Neural progenitor cell (in vitro differentiated cells): ENCODE measurements at regions not wholly inside any gene's neighbourhood (a gene's known extent, or its start where the extent isn't known, plus 50 kb on each side); places are given as distances from the start of the nearest gene placed in this dataset.

Experiments used
- DNase-seq: peaks from one replicate; pipeline ENCODE4 v3.0.0-alpha.2; 2016; ENCODE audit warnings: low spot score
- H2AFZ ChIP-seq: fragments of 200-600 bp; sonication (generic); replicated peaks from 2 replicates; pipeline ENCODE4 v1.6.1; 2016; ENCODE audit warnings: antibody characterized with exemption
- H3F3A ChIP-seq: fragments of 200-600 bp; sonication (generic); 2 replicates; pipeline ENCODE4 v1.6.1; 2016; ENCODE audit warnings: antibody characterized with exemption, low read depth
- H3K27ac ChIP-seq: fragments of 200-600 bp; sonication (generic); 2 replicates; pipeline ENCODE4 v1.5.1; 2016; ENCODE audit warnings: mild to moderate bottlenecking
- H3K27me3 ChIP-seq: fragments of 200-600 bp; sonication (generic); 2 replicates; pipeline ENCODE4 v1.6.1; 2016; ENCODE audit warnings: mild to moderate bottlenecking, moderate library complexity
- H3K36me3 ChIP-seq: fragments of 200-600 bp; sonication (generic); 2 replicates; pipeline ENCODE4 v1.5.1; 2016
- H3K4me1 ChIP-seq: fragments of 200-600 bp; sonication (generic); 2 replicates; pipeline ENCODE4 v1.6.1; 2016; ENCODE audit warnings: mixed run types
- H3K4me2 ChIP-seq: fragments of 200-600 bp; sonication (generic); 2 replicates; pipeline ENCODE4 v1.6.1; 2016
- H3K4me3 ChIP-seq: fragments of 200-600 bp; sonication (generic); 2 replicates; pipeline ENCODE4 v1.5.1; 2016
- H3K79me2 ChIP-seq: fragments of 200-600 bp; sonication (generic); 2 replicates; pipeline ENCODE4 v1.6.1; 2016; ENCODE audit warnings: low read depth
- H3K9ac ChIP-seq: fragments of 200-600 bp; sonication (generic); 2 replicates; pipeline ENCODE4 v1.6.1; 2016
- H3K9me3 ChIP-seq: fragments of 200-600 bp; sonication (generic); 2 replicates; pipeline ENCODE4 v1.5.1; 2016; ENCODE audit warnings: low read depth
- H4K20me1 ChIP-seq: fragments of 200-600 bp; sonication (generic); 2 replicates; pipeline ENCODE4 v1.6.1; 2016; ENCODE audit warnings: low read depth
- H3K27ac Mint-ChIP-seq: 3 replicates; pipeline ENCODE4 v1.8.0; 2021; ENCODE audit warnings: mixed read lengths
- H3K27me3 Mint-ChIP-seq: 2 replicates; pipeline ENCODE4 v1.8.0; 2022; ENCODE audit warnings: low read depth, mild to moderate bottlenecking, inconsistent platforms, moderate library complexity, mixed read lengths; ENCODE audit not compliant: insufficient read depth
- H3K36me3 Mint-ChIP-seq: 3 replicates; pipeline ENCODE4 v1.8.0; 2021; ENCODE audit warnings: mixed read lengths
- H3K4me1 Mint-ChIP-seq: 3 replicates; pipeline ENCODE4 v1.8.0; 2021; ENCODE audit warnings: mixed read lengths
- H3K4me3 Mint-ChIP-seq: 3 replicates; pipeline ENCODE4 v1.8.0; 2021; ENCODE audit warnings: mild to moderate bottlenecking, moderate library complexity, mixed read lengths
- H3K9me3 Mint-ChIP-seq: 3 replicates; pipeline ENCODE4 v1.8.0; 2020; ENCODE audit warnings: mixed read lengths
- CTCF ChIP-seq: fragments of 200-600 bp; sonication (generic); IDR thresholded peaks from 2 replicates; pipeline ENCODE4 v1.5.1; 2017; ENCODE audit warnings: antibody characterized with exemption, mild to moderate bottlenecking
- EZH2 ChIP-seq: fragments of 200-600 bp; sonication (generic); IDR thresholded peaks from 2 replicates; pipeline ENCODE4 v1.6.1; 2017; ENCODE audit warnings: antibody characterized with exemption, mild to moderate bottlenecking, moderate library complexity
- EZH2phosphoT487 ChIP-seq: fragments of 200-600 bp; sonication (generic); IDR thresholded peaks from 2 replicates; pipeline ENCODE4 v1.6.1; 2017; ENCODE audit warnings: antibody characterized with exemption

DNA sequence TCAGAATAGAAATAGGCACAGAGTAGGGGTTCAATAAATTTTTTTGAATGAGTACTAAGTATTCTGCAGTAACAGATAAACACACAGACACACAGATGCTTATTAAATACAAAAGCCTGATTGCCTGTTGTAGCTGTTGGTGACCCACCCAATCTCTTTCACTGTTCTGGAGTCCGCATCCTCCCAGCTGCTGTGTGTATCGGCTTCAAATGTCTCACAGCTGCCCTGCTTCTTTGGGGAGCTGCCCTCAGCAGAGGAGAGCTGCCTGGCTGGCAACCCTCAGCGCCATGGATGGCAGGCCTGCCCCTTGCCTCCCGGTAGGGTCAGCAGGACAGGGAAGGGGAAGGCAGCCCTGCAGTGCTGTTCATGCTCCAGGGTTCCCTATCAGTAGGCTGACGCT, 50.5 kb upstream of the PRNP start:
- H3K79me2 ChIP-seq = no peaks in the 10 kb centered on the region
- H3K27ac ChIP-seq = no peak overlapping the region
- H2AFZ ChIP-seq = no peak overlapping the region
- peaks cover 39% of the 10 kb centered on the region for H3K4me1 Mint-ChIP-seq
- no peak overlapping the region for H3K27ac Mint-ChIP-seq
- H3K9ac ChIP-seq = no peak overlapping the region
- H3K36me3 Mint-ChIP-seq = no peaks in the 10 kb centered on the region
- no peaks in the 10 kb centered on the region for H3K36me3 ChIP-seq
- H3K4me3 Mint-ChIP-seq = no peak overlapping the region
- no peak overlapping the region for H3K4me2 ChIP-seq
- peaks cover 16% of the 10 kb centered on the region for H3K9me3 Mint-ChIP-seq
- no peaks in the 10 kb centered on the region for H3K27me3 ChIP-seq
- no peaks in the 10 kb centered on the region for H3F3A ChIP-seq
- no peaks in the 10 kb centered on the region for H3K9me3 ChIP-seq
- H4K20me1 ChIP-seq = no peaks in the 10 kb centered on the region
- H3K27me3 Mint-ChIP-seq = peaks cover 10% of the 10 kb centered on the region
- no peaks in the 10 kb centered on the region for H3K4me1 ChIP-seq
- DNase-seq = no peak
- TF ChIP-seq CTCF = no peak
- TF ChIP-seq EZH2phosphoT487 = no peak
- no peak for TF ChIP-seq EZH2
- no peak overlapping the region for H3K4me3 ChIP-seq

GRCh38 chr20:4635342-4635741, 50.9 kb upstream of the PRNP start:
- no peaks in the 10 kb centered on the region for H4K20me1 ChIP-seq
- peaks cover 10% of the 10 kb centered on the region for H3K27me3 Mint-ChIP-seq
- H3K27ac Mint-ChIP-seq = no peak overlapping the region
- H3K4me1 ChIP-seq = no peaks in the 10 kb centered on the region
- no peaks in the 10 kb centered on the region for H3K79me2 ChIP-seq
- no peaks in the 10 kb centered on the region for H3K36me3 ChIP-seq
- H3K9me3 ChIP-seq = no peaks in the 10 kb centered on the region
- no peak for DNase-seq
- peaks cover 36% of the 10 kb centered on the region for H3K4me1 Mint-ChIP-seq
- no peak overlapping the region for H2AFZ ChIP-seq
- no peak overlapping the region for H3K4me2 ChIP-seq
- TF ChIP-seq EZH2phosphoT487 (no peak), CTCF (no peak), EZH2 (no peak)
- no peak overlapping the region for H3K27ac ChIP-seq
- no peaks in the 10 kb centered on the region for H3K36me3 Mint-ChIP-seq
- no peaks in the 10 kb centered on the region for H3F3A ChIP-seq
- no peak overlapping the region for H3K4me3 Mint-ChIP-seq
- no peaks in the 10 kb centered on the region for H3K27me3 ChIP-seq
- H3K9ac ChIP-seq = no peak overlapping the region
- H3K9me3 Mint-ChIP-seq = peaks cover 16% of the 10 kb centered on the region
- H3K4me3 ChIP-seq = no peak overlapping the region

- H3K36me3 Mint-ChIP-seq = no peaks in the 10 kb centered on the region
- no peak overlapping the region for H3K4me2 ChIP-seq
- H3K9me3 ChIP-seq = no peaks in the 10 kb centered on the region
- no peaks in the 10 kb centered on the region for H3K4me1 ChIP-seq
- no peaks in the 10 kb centered on the region for H3K27me3 ChIP-seq
- peaks cover 27% of the 10 kb centered on the region for H3K4me1 Mint-ChIP-seq
- TF ChIP-seq EZH2 = no peak
- no peak for TF ChIP-seq EZH2phosphoT487
- no peak for TF ChIP-seq CTCF
- H3K4me3 ChIP-seq = no peak overlapping the region
- H3F3A ChIP-seq = no peaks in the 10 kb centered on the region
- no peak overlapping the region for H3K27ac Mint-ChIP-seq
- H3K9me3 Mint-ChIP-seq = peaks cover 16% of the 10 kb centered on the region
- no peaks in the 10 kb centered on the region for H3K36me3 ChIP-seq
- H3K9ac ChIP-seq = no peak overlapping the region
- no peak for DNase-seq
- no peaks in the 10 kb centered on the region for H3K79me2 ChIP-seq
- peaks cover 4% of the 10 kb centered on the region for H3K27me3 Mint-ChIP-seq
- H3K4me3 Mint-ChIP-seq = no peak overlapping the region
- H3K27ac ChIP-seq = no peak overlapping the region
- no peak overlapping the region for H2AFZ ChIP-seq
- H4K20me1 ChIP-seq = no peaks in the 10 kb centered on the region
Measured at GRCh38 chr20:4633780-4634179, 52.5 kb upstream of the PRNP start.

DNA sequence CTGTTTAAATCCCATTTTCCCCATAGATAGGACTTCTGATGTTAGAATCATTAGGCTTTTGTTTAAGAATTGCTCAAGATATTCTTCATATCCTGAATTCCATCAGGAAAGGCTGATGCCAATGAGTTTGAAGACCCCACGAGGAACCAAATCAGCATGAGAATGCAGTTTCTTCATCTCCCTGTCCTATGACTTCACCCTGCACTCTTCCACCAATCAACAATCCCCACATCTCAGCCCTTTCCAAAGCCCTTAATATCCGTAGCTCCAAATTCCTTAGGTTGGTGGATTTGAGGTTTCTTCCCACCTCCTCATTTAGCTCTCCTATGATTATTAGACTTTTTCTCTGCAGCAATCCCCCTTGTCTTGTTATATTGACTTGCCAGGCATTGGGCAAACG, 52.9 kb upstream of the PRNP start:
- Histone ChIP-seq H3F3A (no peaks in the 10 kb centered on the region), H3K27me3 (no peaks in the 10 kb centered on the region), H3K27ac (no peak overlapping the region), H4K20me1 (no peaks in the 10 kb centered on the region), H3K9me3 (no peaks in the 10 kb centered on the region), H3K9ac (no peak overlapping the region), H3K79me2 (no peaks in the 10 kb centered on the region), H3K36me3 (no peaks in the 10 kb centered on the region), H3K4me2 (no peak overlapping the region), H2AFZ (no peak overlapping the region), H3K4me3 (no peak overlapping the region), H3K4me1 (no peaks in the 10 kb centered on the region)
- H3K27me3 Mint-ChIP-seq = peaks cover 4% of the 10 kb centered on the region
- peaks cover 16% of the 10 kb centered on the region for H3K9me3 Mint-ChIP-seq
- H3K4me1 Mint-ChIP-seq = peaks cover 23% of the 10 kb centered on the region
- no peak overlapping the region for H3K27ac Mint-ChIP-seq
- H3K36me3 Mint-ChIP-seq = no peaks in the 10 kb centered on the region
- no peak overlapping the region for H3K4me3 Mint-ChIP-seq
- DNase-seq = no peak
- TF ChIP-seq EZH2 = no peak
- no peak for TF ChIP-seq CTCF
- TF ChIP-seq EZH2phosphoT487 = no peak
